Adrenal gland (tissue), 9 donors: ENCODE measurements at regions not wholly inside any gene's neighbourhood (a gene's known extent, or its start where the extent isn't known, plus 50 kb on each side); places are given as distances from the start of the nearest gene placed in this dataset.

Experiments used
- DNase-seq, 7 donors: peaks; one replicate each; pipeline ENCODE4 v3.0.0-alpha.2; 2019 to 2020
- H3K27ac ChIP-seq, 5 donors: fragments of 200-600 bp; sonication (generic) in 4 of 5; 1 replicate in 3 of 5; 2 replicates in 2 of 5; pipeline versions ENCODE4 v1.5.1 to v1.8.0; 2016 to 2020; ENCODE audit warnings: mild to moderate bottlenecking in 1 of 5
- H3K27me3 ChIP-seq: fragments of 200-600 bp; 2 replicates; pipeline ENCODE4 v1.8.0; 2021
- H3K36me3 ChIP-seq, 2 donors: fragments of 200-600 bp; replicated peaks in 1 of 2; 1 replicate in 1 of 2; 2 replicates in 1 of 2; pipeline versions ENCODE4 v1.5.1 to v1.8.0; 2018 to 2022
- H3K4me1 ChIP-seq, 2 donors: fragments of 200-600 bp; replicated peaks in 1 of 2; 1 replicate in 1 of 2; 2 replicates in 1 of 2; pipeline versions ENCODE4 v1.5.1 to v1.8.0; 2018 to 2021
- H3K4me3 ChIP-seq, 4 donors: fragments of 200-600 bp; sonication (generic) in 3 of 4; one replicate each; pipeline ENCODE4 v1.5.1; 2016 to 2018
- H3K9me3 ChIP-seq, 3 donors: fragments of 200-600 bp; sonication (generic) in 1 of 3; replicated peaks in 1 of 3; 1 replicate in 2 of 3; 2 replicates in 1 of 3; pipeline versions ENCODE4 v1.5.1 to v1.8.0; 2016 to 2021
- CTCF ChIP-seq, 6 experiments: fragments of 450-650 bp in 4 of 6; fragments of 200-600 bp in 2 of 6; sonication (generic) in 1 of 6; IDR thresholded peaks; 1 replicate in 5 of 6; 2 replicates in 1 of 6; pipeline versions ENCODE4 v1.5.1 to v1.8.0; 2016 to 2021; ENCODE audit warnings: antibody characterized with exemption in 6 of 6, mild to moderate bottlenecking in 2 of 6, moderate library complexity in 1 of 6
- POLR2A ChIP-seq, 2 donors: fragments of 450-650 bp; IDR thresholded peaks; one replicate each; pipeline ENCODE4 v1.6.1; 2017; ENCODE audit warnings: antibody characterized with exemption in 2 of 2, mild to moderate bottlenecking in 2 of 2, moderate library complexity in 1 of 2
- WGBS, 4 donors: extraction: QIAGEN DNeasy Blood & Tissue Kit in 2 of 4; methylation state at CpG; one replicate each; pipeline versions ENCODE4 v1.1.5 to v1.1.7; 2013 to 2017; 5-methylcytosine and 5-hydroxymethylcytosine counted together
- intact Hi-C, 2 donors: fragments of 100-400 bp; cut with DNase I; formaldehyde crosslinking; loops; one replicate each; pipeline versions ENCODE4 v1.14.1 to v1.15.0; 2022 to 2023
- donor health status: healthy with polysubstance abuse.
- donor health status: Bipolar disorder and iron deficiency.
- donor health status: DM: yes; HTN: yes; CAD: no.
- donor health status: DM: no; HTN: no; CAD: no.
- donor health status: DM: no; HTN: no; CAD: no.

GRCh38 chr10:10818082-10818481, 199.6 kb upstream of the CELF2 start:
- H3K9me3 ChIP-seq, result no peaks in the 10 kb centered on the region

DNA sequence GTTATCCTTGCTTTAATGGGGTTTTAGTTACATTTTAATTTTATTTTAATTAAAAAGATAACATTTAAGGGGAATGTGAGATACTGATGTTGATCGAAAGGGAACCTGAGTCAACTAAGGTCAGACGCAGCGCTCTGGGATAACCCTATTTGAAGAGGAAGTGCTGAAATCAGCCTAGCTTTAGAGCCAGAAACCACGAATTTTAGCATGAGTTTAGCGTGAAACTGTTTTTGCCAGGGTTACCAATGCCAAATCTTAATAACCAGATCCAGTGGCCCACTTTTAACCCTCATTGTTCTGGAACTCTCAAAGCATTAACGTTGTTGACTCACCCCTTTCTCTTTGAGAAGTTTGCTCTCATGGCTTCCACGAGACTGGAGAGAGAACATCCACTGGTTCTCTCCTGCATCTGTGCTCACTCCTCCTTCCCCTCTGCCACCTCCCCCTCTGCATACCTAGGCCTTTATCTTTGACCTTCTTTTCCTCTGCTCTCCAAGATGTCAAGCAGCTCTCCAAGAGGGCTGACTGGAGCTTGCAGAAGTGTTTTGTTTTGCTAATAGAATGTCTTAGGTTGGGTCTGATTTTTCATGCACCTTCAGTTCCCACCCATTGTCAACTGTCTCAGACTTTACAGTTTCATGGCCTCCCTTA, 198.3 kb upstream of the CELF2 start:
- TF ChIP-seq CTCF (IDR thresholded peaks at IDR 0.05), result no peak
- Histone ChIP-seq H3K9me3 (no peaks in the 10 kb centered on the region), H3K27me3 (no peaks in the 10 kb centered on the region), H3K4me1 (no peaks in the 10 kb centered on the region), H3K36me3 (no peaks in the 10 kb centered on the region), H3K4me3 (no peak overlapping the region), H3K27ac (no peak overlapping the region)
- WGBS, 4 donors, result 52 to 67% (median 59%) methylated on average over 7 of the region's 7 CpGs
- intact Hi-C loops, result no loop called here
- no peak for DNase-seq

More at GRCh38 chr10:10818082-10818481, 199.6 kb upstream of the CELF2 start:
- intact Hi-C loops, result no loop called here
- WGBS, 4 donors, result 67 to 73% (median 70%) methylated on average over 2 of the region's 2 CpGs
- H3K4me1 ChIP-seq, result no peaks in the 10 kb centered on the region
- no peaks in the 10 kb centered on the region for H3K27me3 ChIP-seq
- H3K4me3 ChIP-seq, result no peak overlapping the region
- TF ChIP-seq POLR2A (IDR thresholded peaks at IDR 0.05) (no peak), CTCF (IDR thresholded peaks at IDR 0.05) (no peak)
- H3K27ac ChIP-seq, result no peak overlapping the region
- no peaks in the 10 kb centered on the region for H3K36me3 ChIP-seq
- DNase-seq, result no peak

DNA sequence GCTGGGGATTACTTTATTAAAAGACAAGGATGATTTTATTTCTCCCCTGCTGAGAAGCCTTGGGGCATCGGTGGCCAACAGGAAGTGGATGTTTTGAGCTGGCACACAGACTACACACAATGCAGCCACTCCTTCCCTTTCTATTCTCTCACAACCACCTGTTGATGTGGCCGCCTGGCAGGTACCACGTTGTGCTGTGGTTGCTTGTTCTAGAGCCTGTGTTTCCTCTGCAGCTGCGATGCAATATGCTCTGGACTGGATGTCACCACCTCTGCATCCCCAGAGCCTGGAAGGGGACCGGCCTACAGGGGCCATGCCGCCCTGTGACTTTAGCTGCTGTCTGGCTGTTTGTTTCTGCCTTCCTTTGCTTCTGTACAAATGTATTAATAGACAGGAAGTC, 195.7 kb upstream of the CELF2 start:
- H3K36me3 ChIP-seq, result no peaks in the 10 kb centered on the region
- DNase-seq, result no peak
- no peaks in the 10 kb centered on the region for H3K9me3 ChIP-seq
- no peak overlapping the region for H3K27ac ChIP-seq
- WGBS, 4 donors, result 59 to 69% (median 65%) methylated on average over 6 of the region's 6 CpGs
- intact Hi-C loops, result no loop called here
- H3K4me1 ChIP-seq, result no peaks in the 10 kb centered on the region
- H3K4me3 ChIP-seq, result no peak overlapping the region
- no peaks in the 10 kb centered on the region for H3K27me3 ChIP-seq
- TF ChIP-seq CTCF (IDR thresholded peaks at IDR 0.05), result no peak
- TF ChIP-seq POLR2A (IDR thresholded peaks at IDR 0.05), result no peak

DNA sequence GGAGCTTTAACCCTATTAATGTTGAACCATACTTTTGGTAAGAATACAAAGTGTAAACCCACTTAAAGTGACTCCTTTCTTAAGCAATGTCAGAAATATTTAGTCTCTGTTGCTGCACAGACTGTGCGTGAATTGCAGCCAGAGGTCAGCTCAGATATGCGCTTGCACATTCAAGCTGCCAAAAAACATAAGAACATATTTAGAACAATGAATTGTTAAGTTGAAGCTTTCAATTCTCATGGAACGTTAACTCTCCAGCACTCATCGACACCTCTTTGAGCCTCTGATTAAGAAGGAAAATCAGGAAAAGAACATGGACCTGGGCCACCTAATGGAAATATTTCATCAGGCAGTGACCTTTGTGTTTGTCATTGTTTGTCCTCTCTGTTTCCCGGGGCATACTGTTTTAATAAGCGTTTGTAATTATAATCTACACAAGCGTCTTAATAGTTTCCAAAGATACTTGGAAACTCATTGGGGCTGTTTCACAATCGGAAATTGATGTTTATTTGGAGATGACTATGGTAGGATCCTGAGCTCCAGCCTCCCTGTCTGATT, 193.0 kb upstream of the CELF2 start:
- H3K4me3 ChIP-seq, result no peak overlapping the region
- peak in 4 of 7 donors; percentile 9 to 67 (median 25) for DNase-seq
- WGBS, 4 donors, result 56 to 64% (median 60%) methylated on average over 8 of the region's 8 CpGs
- intact Hi-C loops, result no loop called here
- H3K36me3 ChIP-seq, result no peaks in the 10 kb centered on the region
- H3K27me3 ChIP-seq, result no peaks in the 10 kb centered on the region
- H3K9me3 ChIP-seq, result no peaks in the 10 kb centered on the region
- peak overlapping the region in 2 of 5 donors; percentile 35 to 50 for H3K27ac ChIP-seq
- H3K4me1 ChIP-seq, result no peaks in the 10 kb centered on the region
- no peak for TF ChIP-seq CTCF (IDR thresholded peaks at IDR 0.05)
